ENCODE measurements at regions not wholly inside any gene's neighbourhood (a gene's known extent, or its start where the extent isn't known, plus 50 kb on each side); places are given as distances from the start of the nearest gene placed in this dataset.

DNA sequence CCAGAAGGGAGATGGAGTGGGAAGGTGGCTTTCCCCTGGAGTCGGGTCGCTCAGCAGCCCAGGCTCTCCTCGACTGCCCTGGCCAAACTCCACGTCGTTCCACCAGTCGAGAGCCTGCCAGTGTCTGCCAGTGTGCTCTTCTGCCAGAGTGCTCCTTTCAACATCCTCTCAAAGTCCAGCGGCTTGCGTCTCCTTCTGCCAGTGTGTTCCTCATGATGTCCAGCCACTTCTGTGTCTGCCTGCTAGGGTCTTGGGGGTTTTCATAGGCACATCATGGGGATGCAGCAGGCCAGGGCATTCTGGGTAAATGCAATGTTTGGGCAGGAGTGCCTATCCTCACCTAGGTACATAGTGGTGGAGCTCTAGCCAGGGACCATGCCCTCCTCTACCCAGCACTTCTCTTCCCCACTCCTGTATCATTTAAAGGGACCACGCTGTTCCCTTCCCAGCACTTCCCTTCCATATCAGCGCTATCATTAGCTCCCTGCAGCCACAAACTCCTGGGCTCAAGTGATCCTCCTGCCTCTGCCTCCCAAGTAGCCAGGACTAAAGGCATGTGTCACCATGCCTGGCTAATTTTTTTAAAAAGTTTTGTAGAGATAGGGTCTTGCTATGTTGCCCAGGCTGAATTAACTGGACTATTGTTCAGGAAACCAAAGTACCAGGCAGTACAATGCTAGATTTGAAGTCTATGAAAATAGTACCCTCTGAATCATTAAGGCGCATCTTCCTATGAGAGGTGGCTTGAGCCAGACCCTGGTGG lies 62.9 kb upstream of the CLDN5 start:
- TF ChIP-seq, protein P1, sequence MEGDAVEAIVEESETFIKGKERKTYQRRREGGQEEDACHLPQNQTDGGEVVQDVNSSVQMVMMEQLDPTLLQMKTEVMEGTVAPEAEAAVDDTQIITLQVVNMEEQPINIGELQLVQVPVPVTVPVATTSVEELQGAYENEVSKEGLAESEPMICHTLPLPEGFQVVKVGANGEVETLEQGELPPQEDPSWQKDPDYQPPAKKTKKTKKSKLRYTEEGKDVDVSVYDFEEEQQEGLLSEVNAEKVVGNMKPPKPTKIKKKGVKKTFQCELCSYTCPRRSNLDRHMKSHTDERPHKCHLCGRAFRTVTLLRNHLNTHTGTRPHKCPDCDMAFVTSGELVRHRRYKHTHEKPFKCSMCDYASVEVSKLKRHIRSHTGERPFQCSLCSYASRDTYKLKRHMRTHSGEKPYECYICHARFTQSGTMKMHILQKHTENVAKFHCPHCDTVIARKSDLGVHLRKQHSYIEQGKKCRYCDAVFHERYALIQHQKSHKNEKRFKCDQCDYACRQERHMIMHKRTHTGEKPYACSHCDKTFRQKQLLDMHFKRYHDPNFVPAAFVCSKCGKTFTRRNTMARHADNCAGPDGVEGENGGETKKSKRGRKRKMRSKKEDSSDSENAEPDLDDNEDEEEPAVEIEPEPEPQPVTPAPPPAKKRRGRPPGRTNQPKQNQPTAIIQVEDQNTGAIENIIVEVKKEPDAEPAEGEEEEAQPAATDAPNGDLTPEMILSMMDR (IDR thresholded peaks at IDR 0.05): no peak
- no peak for TF ChIP-seq EZH2 (IDR thresholded peaks at IDR 0.05; ENCODE audit: borderline replicate concordance, insufficient read depth, low read depth, low read length, poor library complexity, severe bottlenecking)
